GM23338 (cell line): ENCODE measurements at regions not wholly inside any gene's neighbourhood (a gene's known extent, or its start where the extent isn't known, plus 50 kb on each side); places are given as distances from the start of the nearest gene placed in this dataset.

Experiments
- ATAC-seq: fragments of 200-7000 bp; cut with Tn5 transposase; 3 replicates; pipeline ENCODE4 v1.9.1; 2020
- DNase-seq: peaks from one replicate; pipeline ENCODE4 v3.0.0-alpha.2; 2015; ENCODE audit warnings: low spot score
- H2AFZ ChIP-seq: fragments of 200-600 bp; sonication (generic); 2 replicates; pipeline ENCODE4 v1.8.0; 2016; ENCODE audit warnings: antibody characterized with exemption, mild to moderate bottlenecking, moderate library complexity
- H3F3A ChIP-seq: fragments of 200-600 bp; sonication (generic); replicated peaks from 2 replicates; pipeline ENCODE4 v1.8.0; 2017; ENCODE audit warnings: antibody characterized with exemption, mixed run types, low read depth
- H3K27ac ChIP-seq: fragments of 200-600 bp; sonication (generic); 2 replicates; pipeline ENCODE4 v1.6.1; 2016; ENCODE audit warnings: low read depth
- H3K27me3 ChIP-seq: fragments of 200-600 bp; sonication (generic); 2 replicates; pipeline ENCODE4 v1.8.0; 2016; ENCODE audit warnings: mild to moderate bottlenecking, mixed run types, moderate library complexity; ENCODE audit not compliant: insufficient read depth
- H3K36me3 ChIP-seq: fragments of 200-600 bp; sonication (generic); 2 replicates; pipeline ENCODE4 v1.8.0; 2016; ENCODE audit warnings: mild to moderate bottlenecking; ENCODE audit not compliant: insufficient read depth
- H3K4me1 ChIP-seq: fragments of 200-600 bp; sonication (generic); 2 replicates; pipeline ENCODE4 v1.8.0; 2016; ENCODE audit warnings: mild to moderate bottlenecking, moderate library complexity; ENCODE audit not compliant: insufficient read depth
- H3K4me2 ChIP-seq: fragments of 200-600 bp; sonication (generic); 2 replicates; pipeline ENCODE4 v1.7.1; 2017; ENCODE audit warnings: mixed run types
- H3K4me3 ChIP-seq: fragments of 200-600 bp; sonication (generic); 2 replicates; pipeline ENCODE4 v1.6.1; 2016; ENCODE audit warnings: mixed run types
- H3K79me2 ChIP-seq: fragments of 200-600 bp; sonication (generic); replicated peaks from 2 replicates; pipeline ENCODE4 v1.8.0; 2017; ENCODE audit warnings: mild to moderate bottlenecking; ENCODE audit not compliant: insufficient read depth
- H3K9me2 ChIP-seq: fragments of 200-600 bp; sonication (generic); 2 replicates; pipeline ENCODE4 v1.8.0; 2017; ENCODE audit not compliant: insufficient read depth
- H4K20me1 ChIP-seq: fragments of 200-600 bp; sonication (generic); replicated peaks from 2 replicates; pipeline ENCODE4 v1.8.0; 2017; ENCODE audit warnings: mild to moderate bottlenecking; ENCODE audit not compliant: insufficient read depth
- H3K27ac Mint-ChIP-seq: 2 replicates; pipeline ENCODE4 v1.8.0; 2020; ENCODE audit warnings: inconsistent platforms, mild to moderate bottlenecking, moderate library complexity, mixed read lengths
- H3K27me3 Mint-ChIP-seq: 3 replicates; pipeline ENCODE4 v1.8.0; 2022; ENCODE audit warnings: low read depth, mild to moderate bottlenecking, moderate library complexity, mixed read lengths, inconsistent platforms; ENCODE audit not compliant: insufficient read depth, poor library complexity
- H3K36me3 Mint-ChIP-seq: 3 replicates; pipeline ENCODE4 v1.8.0; 2021; ENCODE audit warnings: low read depth, mild to moderate bottlenecking, inconsistent platforms, moderate library complexity, mixed read lengths
- H3K4me1 Mint-ChIP-seq: 3 replicates; pipeline ENCODE4 v1.8.0; 2020; ENCODE audit warnings: mild to moderate bottlenecking, inconsistent platforms, mixed read lengths
- H3K4me3 Mint-ChIP-seq: 3 replicates; pipeline ENCODE4 v1.8.0; 2021; ENCODE audit warnings: moderate library complexity, mild to moderate bottlenecking, inconsistent platforms, mixed read lengths
- H3K9me3 Mint-ChIP-seq: 3 replicates; pipeline ENCODE4 v1.8.0; 2020; ENCODE audit warnings: moderate library complexity, mild to moderate bottlenecking, inconsistent platforms, mixed read lengths
- CREB1 ChIP-seq: fragments of 250-450 bp; sonication (Bioruptor Pico); IDR thresholded peaks from 2 replicates; pipeline ENCODE4 v1.5.0; 2020; ENCODE audit warnings: low read depth, mild to moderate bottlenecking, moderate library complexity
- ETS1 ChIP-seq: IDR thresholded peaks from 2 replicates; pipeline ENCODE4 v1.6.1; 2016; ENCODE audit warnings: antibody characterized with exemption
- EZH2 ChIP-seq: fragments of 200-600 bp; sonication (generic); IDR thresholded peaks from one replicate; pipeline ENCODE4 v1.8.0; 2017; ENCODE audit warnings: antibody characterized with exemption, mild to moderate bottlenecking, low read depth; ENCODE audit not compliant: unreplicated experiment
- EZH2phosphoT487 ChIP-seq: fragments of 200-600 bp; sonication (generic); IDR thresholded peaks from one replicate; pipeline ENCODE4 v1.8.1; 2018; ENCODE audit warnings: antibody characterized with exemption; ENCODE audit not compliant: unreplicated experiment
- JUNB ChIP-seq: IDR thresholded peaks from one replicate; pipeline ENCODE4 v1.6.1; 2016; ENCODE audit warnings: antibody characterized with exemption; ENCODE audit not compliant: unreplicated experiment
- NANOG ChIP-seq: IDR thresholded peaks from 2 replicates; pipeline ENCODE4 v1.6.1; 2016; ENCODE audit warnings: antibody characterized with exemption, borderline replicate concordance
- POLR2AphosphoS5 ChIP-seq: IDR thresholded peaks from 2 replicates; pipeline ENCODE4 v1.6.1; 2016; ENCODE audit warnings: antibody characterized with exemption, low read depth
- STAT1 ChIP-seq: IDR thresholded peaks from one replicate; pipeline ENCODE4 v1.6.1; 2016; ENCODE audit warnings: antibody characterized with exemption; ENCODE audit not compliant: unreplicated experiment
- ZNF114 ChIP-seq: fragments of 250-450 bp; sonication (Bioruptor Pico); IDR thresholded peaks from 2 replicates; pipeline ENCODE4 v1.5.0; 2020; ENCODE audit warnings: mild to moderate bottlenecking, moderate library complexity
- ZNF331 ChIP-seq: fragments of 250-450 bp; sonication (Bioruptor Pico); IDR thresholded peaks from 2 replicates; pipeline ENCODE4 v1.5.0; 2020; ENCODE audit warnings: low read depth, mild to moderate bottlenecking, moderate library complexity
- TF ChIP-seq, protein P1 (sequence below), 2 experiments: fragments of 200-600 bp in 1 of 2; sonication (generic) in 1 of 2; conservative IDR thresholded peaks; 2 replicates each; pipeline versions ENCODE4 v1.5.1 to v1.6.1; 2016 to 2017; ENCODE audit warnings: antibody characterized with exemption in 2 of 2, low read depth in 2 of 2, mild to moderate bottlenecking in 2 of 2, moderate library complexity in 1 of 2
- TF ChIP-seq, protein P2 (sequence below): fragments of 250-450 bp; sonication (Bioruptor Pico); IDR thresholded peaks from 2 replicates; pipeline ENCODE4 v1.5.0; 2020; ENCODE audit warnings: mild to moderate bottlenecking, moderate library complexity
- TF ChIP-seq, protein P3 (sequence below): IDR thresholded peaks from one replicate; pipeline ENCODE4 v1.6.1; 2018; ENCODE audit warnings: antibody characterized with exemption; ENCODE audit not compliant: unreplicated experiment

- no peaks in the 10 kb centered on the region for H3K79me2 ChIP-seq
- H3F3A ChIP-seq: no peaks in the 10 kb centered on the region
- no peak overlapping the region for H3K4me3 ChIP-seq
- DNase-seq (no peak), ATAC-seq (no peak)
- Mint-ChIP-seq H3K4me3 (no peak overlapping the region), H3K27ac (no peak overlapping the region), H3K36me3 (no peaks in the 10 kb centered on the region), H3K27me3 (peaks cover 4% of the 10 kb centered on the region), H3K9me3 (peaks cover 3% of the 10 kb centered on the region; the same call in 2 of the 3 replicates), H3K4me1 (peaks cover 5% of the 10 kb centered on the region; the same call in 2 of the 3 replicates)
- H3K27ac ChIP-seq: no peak overlapping the region
- TF ChIP-seq NANOG: no peak
- no peak for TF ChIP-seq JUNB
- TF ChIP-seq EZH2: no peak
- TF ChIP-seq EZH2phosphoT487: no peak
- TF ChIP-seq, protein P1, sequence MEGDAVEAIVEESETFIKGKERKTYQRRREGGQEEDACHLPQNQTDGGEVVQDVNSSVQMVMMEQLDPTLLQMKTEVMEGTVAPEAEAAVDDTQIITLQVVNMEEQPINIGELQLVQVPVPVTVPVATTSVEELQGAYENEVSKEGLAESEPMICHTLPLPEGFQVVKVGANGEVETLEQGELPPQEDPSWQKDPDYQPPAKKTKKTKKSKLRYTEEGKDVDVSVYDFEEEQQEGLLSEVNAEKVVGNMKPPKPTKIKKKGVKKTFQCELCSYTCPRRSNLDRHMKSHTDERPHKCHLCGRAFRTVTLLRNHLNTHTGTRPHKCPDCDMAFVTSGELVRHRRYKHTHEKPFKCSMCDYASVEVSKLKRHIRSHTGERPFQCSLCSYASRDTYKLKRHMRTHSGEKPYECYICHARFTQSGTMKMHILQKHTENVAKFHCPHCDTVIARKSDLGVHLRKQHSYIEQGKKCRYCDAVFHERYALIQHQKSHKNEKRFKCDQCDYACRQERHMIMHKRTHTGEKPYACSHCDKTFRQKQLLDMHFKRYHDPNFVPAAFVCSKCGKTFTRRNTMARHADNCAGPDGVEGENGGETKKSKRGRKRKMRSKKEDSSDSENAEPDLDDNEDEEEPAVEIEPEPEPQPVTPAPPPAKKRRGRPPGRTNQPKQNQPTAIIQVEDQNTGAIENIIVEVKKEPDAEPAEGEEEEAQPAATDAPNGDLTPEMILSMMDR (conservative IDR thresholded peaks at IDR 0.05; ENCODE audit: low read depth in 2 of 2): no peak
- TF ChIP-seq ETS1: no peak
- no peak for TF ChIP-seq ZNF114 (CRISPR knock-in tag)
- no peak for TF ChIP-seq STAT1
- TF ChIP-seq, protein P2, sequence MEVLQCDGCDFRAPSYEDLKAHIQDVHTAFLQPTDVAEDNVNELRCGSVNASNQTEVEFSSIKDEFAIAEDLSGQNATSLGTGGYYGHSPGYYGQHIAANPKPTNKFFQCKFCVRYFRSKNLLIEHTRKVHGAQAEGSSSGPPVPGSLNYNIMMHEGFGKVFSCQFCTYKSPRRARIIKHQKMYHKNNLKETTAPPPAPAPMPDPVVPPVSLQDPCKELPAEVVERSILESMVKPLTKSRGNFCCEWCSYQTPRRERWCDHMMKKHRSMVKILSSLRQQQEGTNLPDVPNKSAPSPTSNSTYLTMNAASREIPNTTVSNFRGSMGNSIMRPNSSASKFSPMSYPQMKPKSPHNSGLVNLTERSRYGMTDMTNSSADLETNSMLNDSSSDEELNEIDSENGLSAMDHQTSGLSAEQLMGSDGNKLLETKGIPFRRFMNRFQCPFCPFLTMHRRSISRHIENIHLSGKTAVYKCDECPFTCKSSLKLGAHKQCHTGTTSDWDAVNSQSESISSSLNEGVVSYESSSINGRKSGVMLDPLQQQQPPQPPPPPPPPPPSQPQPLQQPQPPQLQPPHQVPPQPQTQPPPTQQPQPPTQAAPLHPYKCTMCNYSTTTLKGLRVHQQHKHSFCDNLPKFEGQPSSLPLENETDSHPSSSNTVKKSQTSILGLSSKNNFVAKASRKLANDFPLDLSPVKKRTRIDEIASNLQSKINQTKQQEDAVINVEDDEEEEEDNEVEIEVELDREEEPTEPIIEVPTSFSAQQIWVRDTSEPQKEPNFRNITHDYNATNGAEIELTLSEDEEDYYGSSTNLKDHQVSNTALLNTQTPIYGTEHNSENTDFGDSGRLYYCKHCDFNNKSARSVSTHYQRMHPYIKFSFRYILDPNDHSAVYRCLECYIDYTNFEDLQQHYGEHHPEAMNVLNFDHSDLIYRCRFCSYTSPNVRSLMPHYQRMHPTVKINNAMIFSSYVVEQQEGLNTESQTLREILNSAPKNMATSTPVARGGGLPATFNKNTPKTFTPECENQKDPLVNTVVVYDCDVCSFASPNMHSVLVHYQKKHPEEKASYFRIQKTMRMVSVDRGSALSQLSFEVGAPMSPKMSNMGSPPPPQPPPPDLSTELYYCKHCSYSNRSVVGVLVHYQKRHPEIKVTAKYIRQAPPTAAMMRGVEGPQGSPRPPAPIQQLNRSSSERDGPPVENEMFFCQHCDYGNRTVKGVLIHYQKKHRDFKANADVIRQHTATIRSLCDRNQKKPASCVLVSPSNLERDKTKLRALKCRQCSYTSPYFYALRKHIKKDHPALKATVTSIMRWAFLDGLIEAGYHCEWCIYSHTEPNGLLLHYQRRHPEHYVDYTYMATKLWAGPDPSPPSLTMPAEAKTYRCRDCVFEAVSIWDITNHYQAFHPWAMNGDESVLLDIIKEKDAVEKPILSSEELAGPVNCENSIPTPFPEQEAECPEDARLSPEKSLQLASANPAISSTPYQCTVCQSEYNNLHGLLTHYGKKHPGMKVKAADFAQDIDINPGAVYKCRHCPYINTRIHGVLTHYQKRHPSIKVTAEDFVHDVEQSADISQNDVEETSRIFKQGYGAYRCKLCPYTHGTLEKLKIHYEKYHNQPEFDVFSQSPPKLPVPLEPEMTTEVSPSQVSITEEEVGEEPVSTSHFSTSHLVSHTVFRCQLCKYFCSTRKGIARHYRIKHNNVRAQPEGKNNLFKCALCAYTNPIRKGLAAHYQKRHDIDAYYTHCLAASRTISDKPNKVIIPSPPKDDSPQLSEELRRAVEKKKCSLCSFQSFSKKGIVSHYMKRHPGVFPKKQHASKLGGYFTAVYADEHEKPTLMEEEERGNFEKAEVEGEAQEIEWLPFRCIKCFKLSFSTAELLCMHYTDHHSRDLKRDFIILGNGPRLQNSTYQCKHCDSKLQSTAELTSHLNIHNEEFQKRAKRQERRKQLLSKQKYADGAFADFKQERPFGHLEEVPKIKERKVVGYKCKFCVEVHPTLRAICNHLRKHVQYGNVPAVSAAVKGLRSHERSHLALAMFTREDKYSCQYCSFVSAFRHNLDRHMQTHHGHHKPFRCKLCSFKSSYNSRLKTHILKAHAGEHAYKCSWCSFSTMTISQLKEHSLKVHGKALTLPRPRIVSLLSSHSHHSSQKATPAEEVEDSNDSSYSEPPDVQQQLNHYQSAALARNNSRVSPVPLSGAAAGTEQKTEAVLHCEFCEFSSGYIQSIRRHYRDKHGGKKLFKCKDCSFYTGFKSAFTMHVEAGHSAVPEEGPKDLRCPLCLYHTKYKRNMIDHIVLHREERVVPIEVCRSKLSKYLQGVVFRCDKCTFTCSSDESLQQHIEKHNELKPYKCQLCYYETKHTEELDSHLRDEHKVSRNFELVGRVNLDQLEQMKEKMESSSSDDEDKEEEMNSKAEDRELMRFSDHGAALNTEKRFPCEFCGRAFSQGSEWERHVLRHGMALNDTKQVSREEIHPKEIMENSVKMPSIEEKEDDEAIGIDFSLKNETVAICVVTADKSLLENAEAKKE (CRISPR knock-in tag): no peak
- TF ChIP-seq, protein P3, sequence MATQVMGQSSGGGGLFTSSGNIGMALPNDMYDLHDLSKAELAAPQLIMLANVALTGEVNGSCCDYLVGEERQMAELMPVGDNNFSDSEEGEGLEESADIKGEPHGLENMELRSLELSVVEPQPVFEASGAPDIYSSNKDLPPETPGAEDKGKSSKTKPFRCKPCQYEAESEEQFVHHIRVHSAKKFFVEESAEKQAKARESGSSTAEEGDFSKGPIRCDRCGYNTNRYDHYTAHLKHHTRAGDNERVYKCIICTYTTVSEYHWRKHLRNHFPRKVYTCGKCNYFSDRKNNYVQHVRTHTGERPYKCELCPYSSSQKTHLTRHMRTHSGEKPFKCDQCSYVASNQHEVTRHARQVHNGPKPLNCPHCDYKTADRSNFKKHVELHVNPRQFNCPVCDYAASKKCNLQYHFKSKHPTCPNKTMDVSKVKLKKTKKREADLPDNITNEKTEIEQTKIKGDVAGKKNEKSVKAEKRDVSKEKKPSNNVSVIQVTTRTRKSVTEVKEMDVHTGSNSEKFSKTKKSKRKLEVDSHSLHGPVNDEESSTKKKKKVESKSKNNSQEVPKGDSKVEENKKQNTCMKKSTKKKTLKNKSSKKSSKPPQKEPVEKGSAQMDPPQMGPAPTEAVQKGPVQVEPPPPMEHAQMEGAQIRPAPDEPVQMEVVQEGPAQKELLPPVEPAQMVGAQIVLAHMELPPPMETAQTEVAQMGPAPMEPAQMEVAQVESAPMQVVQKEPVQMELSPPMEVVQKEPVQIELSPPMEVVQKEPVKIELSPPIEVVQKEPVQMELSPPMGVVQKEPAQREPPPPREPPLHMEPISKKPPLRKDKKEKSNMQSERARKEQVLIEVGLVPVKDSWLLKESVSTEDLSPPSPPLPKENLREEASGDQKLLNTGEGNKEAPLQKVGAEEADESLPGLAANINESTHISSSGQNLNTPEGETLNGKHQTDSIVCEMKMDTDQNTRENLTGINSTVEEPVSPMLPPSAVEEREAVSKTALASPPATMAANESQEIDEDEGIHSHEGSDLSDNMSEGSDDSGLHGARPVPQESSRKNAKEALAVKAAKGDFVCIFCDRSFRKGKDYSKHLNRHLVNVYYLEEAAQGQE: no peak
- no peak for TF ChIP-seq ZNF331 (CRISPR knock-in tag)
- TF ChIP-seq CREB1: no peak
- TF ChIP-seq POLR2AphosphoS5: no peak
- H3K4me1 ChIP-seq: no peaks in the 10 kb centered on the region
- peaks cover 13% of the 10 kb centered on the region for H3K9me2 ChIP-seq
- no peak overlapping the region for H3K4me2 ChIP-seq
- no peaks in the 10 kb centered on the region for H4K20me1 ChIP-seq
- H3K36me3 ChIP-seq: no peaks in the 10 kb centered on the region
- H3K27me3 ChIP-seq: no peaks in the 10 kb centered on the region
- no peak overlapping the region for H2AFZ ChIP-seq
Measured at GRCh38 chr4:128550060-128550459, 259.4 kb upstream of the JADE1 start.
